ENCODE measurements at regions not wholly inside any gene's neighbourhood (a gene's known extent, or its start where the extent isn't known, plus 50 kb on each side); places are given as distances from the start of the nearest gene placed in this dataset.

- no peak overlapping the region for H3K4me2 ChIP-seq (ENCODE audit: low read length)
- Mint-ChIP-seq H3K27me3 (ENCODE audit: low read depth, unreplicated experiment) (peaks cover 18% of the 10 kb centered on the region), H3K27ac (ENCODE audit: unreplicated experiment) (peak overlapping the region; percentile 96), H3K4me3 (ENCODE audit: unreplicated experiment) (no peak overlapping the region), H3K9me3 (ENCODE audit: unreplicated experiment) (peaks cover 2% of the 10 kb centered on the region), H3K4me1 (ENCODE audit: low read depth, unreplicated experiment) (peaks cover 26% of the 10 kb centered on the region), H3K36me3 (ENCODE audit: low read depth, unreplicated experiment) (peaks cover 4% of the 10 kb centered on the region)
- H3K27me3 ChIP-seq (ENCODE audit: insufficient read depth, low read length) = no peaks in the 10 kb centered on the region
- no peak overlapping the region for H3K27ac ChIP-seq (ENCODE audit: low read depth, low read length)
- H3K79me2 ChIP-seq (ENCODE audit: insufficient read depth, low read length) = no peaks in the 10 kb centered on the region
- H3K4me1 ChIP-seq (ENCODE audit: insufficient read depth, low read length) = peaks cover 9% of the 10 kb centered on the region
- no peaks in the 10 kb centered on the region for H3K36me3 ChIP-seq (ENCODE audit: insufficient read depth, low read length)
- TF ChIP-seq EZH2 (IDR thresholded peaks at IDR 0.05; ENCODE audit: insufficient read depth, low read length) (no peak), CTCF (IDR thresholded peaks at IDR 0.05; ENCODE audit: insufficient read depth, low read depth, low read length) (no peak)
- FAIRE-seq (no peak), DNase-seq (ENCODE audit: low read depth) (no peak)
- no peaks in the 10 kb centered on the region for H4K20me1 ChIP-seq (ENCODE audit: insufficient read depth, low read length)
- H3K9ac ChIP-seq (ENCODE audit: low read length) = no peak overlapping the region
- no peaks in the 10 kb centered on the region for H3K9me3 ChIP-seq (ENCODE audit: insufficient read depth, low read depth, low read length)
- no peak overlapping the region for H3K4me3 ChIP-seq (ENCODE audit: insufficient read depth, low read depth, low read length)
- no peak overlapping the region for H2AFZ ChIP-seq (ENCODE audit: low read depth, low read length)
These were observed 301.4 kb upstream of the TNP1 start for GRCh38 chr2:217160978-217161973.

GRCh38 chr2:217160103-217160743, 300.4 kb upstream of the TNP1 start:
- Mint-ChIP-seq H3K4me3 (ENCODE audit: unreplicated experiment) (no peak overlapping the region), H3K36me3 (ENCODE audit: low read depth, unreplicated experiment) (peaks cover 4% of the 10 kb centered on the region), H3K27ac (ENCODE audit: unreplicated experiment) (peak overlapping the region; percentile 29), H3K4me1 (ENCODE audit: low read depth, unreplicated experiment) (peaks cover 26% of the 10 kb centered on the region), H3K27me3 (ENCODE audit: low read depth, unreplicated experiment) (peaks cover 20% of the 10 kb centered on the region), H3K9me3 (ENCODE audit: unreplicated experiment) (peaks cover 2% of the 10 kb centered on the region)
- TF ChIP-seq EZH2 (IDR thresholded peaks at IDR 0.05; ENCODE audit: insufficient read depth, low read length) (no peak), CTCF (IDR thresholded peaks at IDR 0.05; ENCODE audit: insufficient read depth, low read depth, low read length) (no peak)
- no peaks in the 10 kb centered on the region for H3K9me3 ChIP-seq (ENCODE audit: insufficient read depth, low read depth, low read length)
- no peak overlapping the region for H3K4me2 ChIP-seq (ENCODE audit: low read length)
- peak; percentile 65 for DNase-seq (ENCODE audit: low read depth)
- no peaks in the 10 kb centered on the region for H3K27me3 ChIP-seq (ENCODE audit: insufficient read depth, low read length)
- H3K9ac ChIP-seq (ENCODE audit: low read length) = no peak overlapping the region
- no peak for FAIRE-seq
- peaks cover 9% of the 10 kb centered on the region for H3K4me1 ChIP-seq (ENCODE audit: insufficient read depth, low read length)
- no peaks in the 10 kb centered on the region for H3K79me2 ChIP-seq (ENCODE audit: insufficient read depth, low read length)
- H4K20me1 ChIP-seq (ENCODE audit: insufficient read depth, low read length) = no peaks in the 10 kb centered on the region
- H3K4me3 ChIP-seq (ENCODE audit: insufficient read depth, low read depth, low read length) = no peak overlapping the region
- H3K27ac ChIP-seq (ENCODE audit: low read depth, low read length) = no peak overlapping the region
- H2AFZ ChIP-seq (ENCODE audit: low read depth, low read length) = no peak overlapping the region
- no peaks in the 10 kb centered on the region for H3K36me3 ChIP-seq (ENCODE audit: insufficient read depth, low read length)
